ENCODE measurements at regions not wholly inside any gene's neighbourhood (a gene's known extent, or its start where the extent isn't known, plus 50 kb on each side); places are given as distances from the start of the nearest gene placed in this dataset.

DNA sequence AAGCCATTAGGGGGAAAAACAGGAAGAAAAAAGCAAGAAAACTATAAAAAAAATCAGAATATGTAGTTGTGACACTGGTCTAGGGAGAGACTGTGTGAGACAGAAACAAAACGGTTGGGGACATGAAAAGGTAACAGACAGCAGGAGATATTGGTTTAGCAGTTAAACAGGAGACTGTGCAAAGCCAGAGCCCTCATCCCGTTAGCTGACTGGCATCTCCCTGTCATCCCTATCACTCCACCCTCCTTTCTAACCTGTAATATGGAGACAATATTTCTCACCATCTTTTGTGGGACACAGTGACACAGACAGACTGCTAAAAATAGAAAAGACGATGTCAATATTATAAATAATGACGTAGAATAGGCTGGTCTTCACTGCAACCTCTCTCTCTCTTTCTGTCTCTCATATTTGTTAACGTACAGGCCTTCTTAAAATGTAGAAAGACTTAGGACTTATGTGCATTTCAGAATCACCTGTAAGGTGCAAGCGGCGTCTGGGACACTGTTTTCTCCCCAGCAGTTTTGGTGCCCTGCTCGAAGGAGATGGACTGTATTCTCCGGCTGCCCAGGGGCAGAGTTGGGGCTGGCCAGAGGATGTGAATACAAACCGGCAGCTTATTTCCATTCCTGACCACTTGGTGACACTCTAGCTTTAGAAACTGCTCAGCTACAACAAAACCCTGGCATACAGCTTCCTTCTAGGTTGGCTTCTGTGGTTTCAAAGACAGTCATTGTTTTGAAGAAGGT lies 190.6 kb downstream of the MAT2B start:
- in situ Hi-C loops (cut with MboI; ENCODE audit: low pct_ligation_motif_present in 1 of 4, low pct_unique_long_range_greater_than_20kb in 1 of 4, low sequenced_read_pairs in 3 of 4): no loop called here
- WGBS, 2 donors (ENCODE audit: low coverage in 1 of 2): 31 to 39% methylated on average over 9 to 10 of the region's 10 CpGs
- Histone ChIP-seq H3K9me3 (no peaks in the 10 kb centered on the region), H3K27ac (no peak overlapping the region), H3K4me1 (no peaks in the 10 kb centered on the region), H3K4me3 (no peak overlapping the region), H3K27me3 (no peaks in the 10 kb centered on the region), H3K36me3 (no peaks in the 10 kb centered on the region)
- intact Hi-C loops (cut with DNase I; ENCODE audit: low total_unique reads): no loop called here
- DNase-seq: peak; percentile 25
- TF ChIP-seq, protein P1, sequence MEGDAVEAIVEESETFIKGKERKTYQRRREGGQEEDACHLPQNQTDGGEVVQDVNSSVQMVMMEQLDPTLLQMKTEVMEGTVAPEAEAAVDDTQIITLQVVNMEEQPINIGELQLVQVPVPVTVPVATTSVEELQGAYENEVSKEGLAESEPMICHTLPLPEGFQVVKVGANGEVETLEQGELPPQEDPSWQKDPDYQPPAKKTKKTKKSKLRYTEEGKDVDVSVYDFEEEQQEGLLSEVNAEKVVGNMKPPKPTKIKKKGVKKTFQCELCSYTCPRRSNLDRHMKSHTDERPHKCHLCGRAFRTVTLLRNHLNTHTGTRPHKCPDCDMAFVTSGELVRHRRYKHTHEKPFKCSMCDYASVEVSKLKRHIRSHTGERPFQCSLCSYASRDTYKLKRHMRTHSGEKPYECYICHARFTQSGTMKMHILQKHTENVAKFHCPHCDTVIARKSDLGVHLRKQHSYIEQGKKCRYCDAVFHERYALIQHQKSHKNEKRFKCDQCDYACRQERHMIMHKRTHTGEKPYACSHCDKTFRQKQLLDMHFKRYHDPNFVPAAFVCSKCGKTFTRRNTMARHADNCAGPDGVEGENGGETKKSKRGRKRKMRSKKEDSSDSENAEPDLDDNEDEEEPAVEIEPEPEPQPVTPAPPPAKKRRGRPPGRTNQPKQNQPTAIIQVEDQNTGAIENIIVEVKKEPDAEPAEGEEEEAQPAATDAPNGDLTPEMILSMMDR (IDR thresholded peaks at IDR 0.05): peak; percentile 47 to 68 (median 53)
- no peak for TF ChIP-seq POLR2A (IDR thresholded peaks at IDR 0.05)

GRCh38 chr5:163696579-163696887 lies 191.1 kb downstream of the MAT2B start:
- Histone ChIP-seq H3K36me3 (no peaks in the 10 kb centered on the region), H3K4me1 (no peaks in the 10 kb centered on the region), H3K27ac (no peak overlapping the region), H3K27me3 (no peaks in the 10 kb centered on the region), H3K9me3 (no peaks in the 10 kb centered on the region), H3K4me3 (no peak overlapping the region)
- intact Hi-C loops (cut with DNase I; ENCODE audit: low total_unique reads): no loop called here
- no peak for DNase-seq
- 23 to 36% methylated on average over 4 to 5 of the region's 5 CpGs for WGBS, 2 donors (ENCODE audit: low coverage in 1 of 2)
- in situ Hi-C loops (cut with MboI; ENCODE audit: low pct_ligation_motif_present in 1 of 4, low pct_unique_long_range_greater_than_20kb in 1 of 4, low sequenced_read_pairs in 3 of 4): no loop called here
- TF ChIP-seq EP300 (IDR thresholded peaks at IDR 0.05; ENCODE audit: low read depth) (no peak), POLR2A (IDR thresholded peaks at IDR 0.05) (no peak), POLR2AphosphoS5 (IDR thresholded peaks at IDR 0.05) (no peak)
- TF ChIP-seq, protein P1 (IDR thresholded peaks at IDR 0.05): no peak

GRCh38 chr5:163706053-163706771 lies 200.8 kb downstream of the MAT2B start:
- H3K4me1 ChIP-seq: no peaks in the 10 kb centered on the region
- DNase-seq: no peak
- no peaks in the 10 kb centered on the region for H3K9me3 ChIP-seq
- 39 to 46% methylated on average over 4 of the region's 4 CpGs for WGBS, 2 donors (ENCODE audit: low coverage in 1 of 2)
- no peak overlapping the region for H3K27ac ChIP-seq
- H3K27me3 ChIP-seq: no peaks in the 10 kb centered on the region
- intact Hi-C loops (cut with DNase I; ENCODE audit: low total_unique reads) (no loop called here), in situ Hi-C loops (cut with MboI; ENCODE audit: low pct_ligation_motif_present in 1 of 4, low pct_unique_long_range_greater_than_20kb in 1 of 4, low sequenced_read_pairs in 3 of 4) (loop anchor here in 2 of 4 donors (10.0 to 25.0 kb wide), 2 partner anchors 781 to 799 kb away; no protein-coding TSS in a partner anchor)
- TF ChIP-seq POLR2A (IDR thresholded peaks at IDR 0.05): no peak
- TF ChIP-seq, protein P1 (IDR thresholded peaks at IDR 0.05): no peak
- no peak for TF ChIP-seq EP300 (IDR thresholded peaks at IDR 0.05; ENCODE audit: low read depth)
- TF ChIP-seq POLR2AphosphoS5 (IDR thresholded peaks at IDR 0.05): no peak
- H3K36me3 ChIP-seq: no peaks in the 10 kb centered on the region
- no peak overlapping the region for H3K4me3 ChIP-seq

DNA sequence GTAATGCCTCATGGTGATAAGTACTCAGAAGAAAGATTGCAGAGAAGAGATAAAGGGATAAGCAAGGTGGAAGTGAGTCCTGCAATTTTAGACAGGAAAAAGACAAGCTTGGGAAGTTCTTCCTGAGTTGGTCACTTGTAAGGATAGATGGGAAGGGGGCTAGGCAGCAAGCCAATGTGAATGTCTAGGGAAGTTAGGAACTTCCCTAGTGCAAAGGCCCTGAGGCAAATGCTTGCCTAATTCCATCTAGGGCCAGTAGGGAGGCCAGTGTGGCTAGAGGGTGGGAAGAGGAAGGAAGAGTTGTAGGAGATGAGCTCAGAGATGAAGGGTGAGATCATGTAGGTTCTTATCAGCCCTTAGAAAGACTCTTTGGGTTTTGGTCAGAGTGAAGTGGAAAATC lies 206.6 kb downstream of the MAT2B start:
- no peaks in the 10 kb centered on the region for H3K9me3 ChIP-seq
- H3K4me1 ChIP-seq: no peaks in the 10 kb centered on the region
- intact Hi-C loops (cut with DNase I; ENCODE audit: low total_unique reads) (no loop called here), in situ Hi-C loops (cut with MboI; ENCODE audit: low pct_ligation_motif_present in 1 of 4, low pct_unique_long_range_greater_than_20kb in 1 of 4, low sequenced_read_pairs in 3 of 4) (loop anchor here in 1 of 4 donors (25.0 kb wide), 1 partner anchor 775 kb away; no protein-coding TSS in a partner anchor)
- H3K27me3 ChIP-seq: no peaks in the 10 kb centered on the region
- no peak overlapping the region for H3K27ac ChIP-seq
- H3K4me3 ChIP-seq: no peak overlapping the region
- no peaks in the 10 kb centered on the region for H3K36me3 ChIP-seq
- TF ChIP-seq, protein P1 (IDR thresholded peaks at IDR 0.05): no peak
- TF ChIP-seq POLR2A (IDR thresholded peaks at IDR 0.05): no peak
- no peak for TF ChIP-seq EP300 (IDR thresholded peaks at IDR 0.05; ENCODE audit: low read depth)
- no peak for TF ChIP-seq POLR2AphosphoS5 (IDR thresholded peaks at IDR 0.05)
- DNase-seq: no peak

Data from transverse colon (tissue), 4 donors.